ENCODE measurements at regions not wholly inside any gene's neighbourhood (a gene's known extent, or its start where the extent isn't known, plus 50 kb on each side); places are given as distances from the start of the nearest gene placed in this dataset.
"Not testable (repeated sequence)": the region's sequence is repeated elsewhere in the genome, so short reads cannot be mapped to it uniquely, and the experiment has no call there.

- no peak for DNase-seq (ENCODE audit: extremely low read depth, low read depth)
- TF ChIP-seq CTCF (IDR thresholded peaks at IDR 0.05; ENCODE audit: low read depth, low read length), result no peak
These were observed 621.6 kb upstream of the GOT2 start for GRCh38 chr16:59355704-59356103.

GRCh38 chr16:59351305-59351903 lies 617.3 kb upstream of the GOT2 start:
- no peak for TF ChIP-seq CTCF (IDR thresholded peaks at IDR 0.05; ENCODE audit: low read depth, low read length)

GRCh38 chr16:59350670-59351069 lies 616.6 kb upstream of the GOT2 start:
- TF ChIP-seq CTCF (IDR thresholded peaks at IDR 0.05; ENCODE audit: low read depth, low read length), result no peak
- DNase-seq (ENCODE audit: extremely low read depth, low read depth), result no peak

More at GRCh38 chr16:59351305-59351903, 617.3 kb upstream of the GOT2 start:
- no peak for DNase-seq (ENCODE audit: extremely low read depth, low read depth)

GRCh38 chr16:59342669-59343068 lies 608.6 kb upstream of the GOT2 start:
- no peak for DNase-seq (ENCODE audit: extremely low read depth, low read depth)
- TF ChIP-seq CTCF (IDR thresholded peaks at IDR 0.05; ENCODE audit: low read depth, low read length), result no peak

GRCh38 chr16:59341368-59341767 lies 607.3 kb upstream of the GOT2 start:
- no peak for TF ChIP-seq CTCF (IDR thresholded peaks at IDR 0.05; ENCODE audit: low read depth, low read length)
- no peak for DNase-seq (ENCODE audit: extremely low read depth, low read depth)

GRCh38 chr16:59339871-59340270 lies 605.8 kb upstream of the GOT2 start:
- TF ChIP-seq CTCF (IDR thresholded peaks at IDR 0.05; ENCODE audit: low read depth, low read length), result no peak
- DNase-seq (ENCODE audit: extremely low read depth, low read depth), result no peak

GRCh38 chr16:59336136-59336695 lies 602.1 kb upstream of the GOT2 start:
- DNase-seq (ENCODE audit: extremely low read depth, low read depth), result no peak
- TF ChIP-seq CTCF (IDR thresholded peaks at IDR 0.05; ENCODE audit: low read depth, low read length), result no peak

- not testable (repeated sequence) for DNase-seq (ENCODE audit: extremely low read depth, low read depth)
These were observed 597.6 kb upstream of the GOT2 start for GRCh38 chr16:59331708-59332107.
